OCI-LY7 (cell line): ENCODE measurements at regions not wholly inside any gene's neighbourhood (a gene's known extent, or its start where the extent isn't known, plus 50 kb on each side); places are given as distances from the start of the nearest gene placed in this dataset.

Experiments
- EZH2phosphoT487 ChIP-seq: fragments of 200-600 bp; sonication (generic); IDR thresholded peaks from 2 replicates; pipeline ENCODE4 v1.6.1; 2018; ENCODE audit warnings: low read depth, borderline replicate concordance, mild to moderate bottlenecking, mixed run types, antibody characterized with exemption, low read length, moderate library complexity, mixed read lengths
- TF ChIP-seq, protein P1 (sequence below): fragments of 200-600 bp; sonication (generic); conservative IDR thresholded peaks from 2 replicates; pipeline ENCODE4 v1.5.1; 2014; ENCODE audit warnings: mild to moderate bottlenecking, antibody characterized with exemption, low read length, moderate library complexity, mixed read lengths

DNA sequence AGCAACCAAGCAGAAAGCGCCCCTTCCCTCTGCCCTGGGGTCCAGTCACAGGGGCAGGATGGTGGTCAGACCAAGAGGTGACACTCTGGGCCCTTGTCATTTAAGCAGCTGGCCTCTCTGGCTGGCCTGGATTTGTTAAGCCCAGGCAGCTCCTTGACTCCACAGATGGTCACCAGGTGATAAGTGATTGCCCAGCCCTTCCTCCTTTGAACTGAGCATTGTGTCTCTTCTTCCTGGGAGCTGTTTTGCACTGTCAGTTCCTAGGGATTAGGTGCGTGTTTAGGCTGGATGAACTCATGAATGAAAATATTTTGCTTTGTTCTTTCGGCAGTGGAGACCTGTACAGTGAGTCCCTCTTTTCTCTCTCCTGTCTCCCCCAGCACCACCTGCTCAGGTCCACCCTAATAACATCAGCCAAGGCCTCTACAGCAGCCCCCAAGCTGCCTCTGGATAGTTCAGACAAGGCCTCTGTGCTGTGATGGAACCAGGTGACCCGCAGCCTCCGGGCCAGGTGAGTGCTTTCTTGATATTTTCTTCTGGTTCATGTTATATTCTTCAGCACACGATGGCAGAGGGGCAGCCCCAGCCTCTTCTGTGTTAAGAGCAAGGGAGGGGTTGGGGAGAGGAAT, 139.7 kb upstream of the PITX1 start:
- TF ChIP-seq EZH2phosphoT487, result no peak
- TF ChIP-seq, protein P1, sequence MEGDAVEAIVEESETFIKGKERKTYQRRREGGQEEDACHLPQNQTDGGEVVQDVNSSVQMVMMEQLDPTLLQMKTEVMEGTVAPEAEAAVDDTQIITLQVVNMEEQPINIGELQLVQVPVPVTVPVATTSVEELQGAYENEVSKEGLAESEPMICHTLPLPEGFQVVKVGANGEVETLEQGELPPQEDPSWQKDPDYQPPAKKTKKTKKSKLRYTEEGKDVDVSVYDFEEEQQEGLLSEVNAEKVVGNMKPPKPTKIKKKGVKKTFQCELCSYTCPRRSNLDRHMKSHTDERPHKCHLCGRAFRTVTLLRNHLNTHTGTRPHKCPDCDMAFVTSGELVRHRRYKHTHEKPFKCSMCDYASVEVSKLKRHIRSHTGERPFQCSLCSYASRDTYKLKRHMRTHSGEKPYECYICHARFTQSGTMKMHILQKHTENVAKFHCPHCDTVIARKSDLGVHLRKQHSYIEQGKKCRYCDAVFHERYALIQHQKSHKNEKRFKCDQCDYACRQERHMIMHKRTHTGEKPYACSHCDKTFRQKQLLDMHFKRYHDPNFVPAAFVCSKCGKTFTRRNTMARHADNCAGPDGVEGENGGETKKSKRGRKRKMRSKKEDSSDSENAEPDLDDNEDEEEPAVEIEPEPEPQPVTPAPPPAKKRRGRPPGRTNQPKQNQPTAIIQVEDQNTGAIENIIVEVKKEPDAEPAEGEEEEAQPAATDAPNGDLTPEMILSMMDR, result no peak
